ENCODE measurements at regions not wholly inside any gene's neighbourhood (a gene's known extent, or its start where the extent isn't known, plus 50 kb on each side); places are given as distances from the start of the nearest gene placed in this dataset.
A peak's percentile ranks its signal among the peaks of the same experiment; 100 is the strongest.

DNA sequence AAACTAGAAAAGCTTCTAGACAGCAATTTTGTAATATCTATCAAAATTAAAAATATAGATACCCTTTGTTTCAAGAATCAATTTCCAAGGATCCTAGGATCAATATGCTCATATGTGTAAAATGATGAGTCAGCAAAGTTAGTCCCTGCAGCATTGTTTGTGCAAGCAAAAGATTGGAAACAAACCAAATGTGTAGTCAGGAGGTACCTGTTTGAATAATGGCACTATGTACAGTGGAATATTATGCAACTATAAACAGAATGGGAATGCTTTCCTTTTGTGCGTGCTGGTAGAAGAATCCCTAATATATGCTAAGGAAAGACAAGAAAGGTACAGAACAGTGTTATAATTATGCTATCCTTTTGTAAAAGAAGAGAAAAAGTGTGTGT, 58.5 kb upstream of the PJA2 start:
- no peak overlapping the region for H3K9ac ChIP-seq (ENCODE audit: low read length)
- H4K20me1 ChIP-seq (ENCODE audit: low read depth, low read length): no peaks in the 10 kb centered on the region
- no peaks in the 10 kb centered on the region for H3F3A ChIP-seq (ENCODE audit: insufficient read depth)
- no peak overlapping the region for H3K27ac ChIP-seq (ENCODE audit: low read depth, low read length)
- peak overlapping the region; percentile 32 for H3K4me2 ChIP-seq (ENCODE audit: low read depth, low read length, poor library complexity, severe bottlenecking)
- no peaks in the 10 kb centered on the region for H3K36me3 ChIP-seq (ENCODE audit: low read length)
- H3K27me3 ChIP-seq (ENCODE audit: low read length): no peaks in the 10 kb centered on the region
- TF ChIP-seq EZH2phosphoT487 (conservative IDR thresholded peaks at IDR 0.05; ENCODE audit: low read length): no peak
- H3K9me2 ChIP-seq (replicated peaks; ENCODE audit: insufficient read depth, low read length): no peaks in the 10 kb centered on the region
- H3K4me3 ChIP-seq (ENCODE audit: insufficient read depth, low read length, poor library complexity, severe bottlenecking): no peak overlapping the region
- no peaks in the 10 kb centered on the region for H3K79me2 ChIP-seq (ENCODE audit: insufficient read depth, low read length)
- H2AFZ ChIP-seq (ENCODE audit: low read depth, low read length, severe bottlenecking): no peak overlapping the region
- H3K9me3 ChIP-seq (ENCODE audit: insufficient read depth, low read length): no peaks in the 10 kb centered on the region

DNA sequence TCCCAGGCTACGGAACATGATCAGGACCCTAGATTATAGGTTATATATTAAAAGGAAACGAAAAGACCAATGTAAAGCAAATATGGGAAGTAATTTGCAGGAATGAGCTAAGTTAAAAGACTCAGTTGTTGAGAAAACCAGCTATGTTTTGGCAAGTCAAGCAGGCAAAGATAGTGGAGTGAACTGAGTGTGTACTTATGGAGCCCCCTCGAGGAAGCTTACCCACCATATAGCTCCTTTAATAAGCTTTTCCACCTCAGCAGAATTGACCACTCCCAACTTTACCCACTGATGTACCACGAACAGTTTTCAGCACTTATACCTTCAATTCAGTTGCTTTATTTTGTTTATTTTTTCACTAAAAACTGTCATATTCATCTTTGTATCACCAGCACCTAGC, 57.3 kb upstream of the PJA2 start:
- Histone ChIP-seq H3K27ac (ENCODE audit: low read depth, low read length) (no peak overlapping the region), H2AFZ (ENCODE audit: low read depth, low read length, severe bottlenecking) (peak overlapping the region; percentile 15), H3K9me3 (ENCODE audit: insufficient read depth, low read length) (no peaks in the 10 kb centered on the region)

More for the DNA sequence above, 57.3 kb upstream of the PJA2 start:
- TF ChIP-seq EZH2phosphoT487 (conservative IDR thresholded peaks at IDR 0.05; ENCODE audit: low read length): no peak
- TF ChIP-seq, protein P1, sequence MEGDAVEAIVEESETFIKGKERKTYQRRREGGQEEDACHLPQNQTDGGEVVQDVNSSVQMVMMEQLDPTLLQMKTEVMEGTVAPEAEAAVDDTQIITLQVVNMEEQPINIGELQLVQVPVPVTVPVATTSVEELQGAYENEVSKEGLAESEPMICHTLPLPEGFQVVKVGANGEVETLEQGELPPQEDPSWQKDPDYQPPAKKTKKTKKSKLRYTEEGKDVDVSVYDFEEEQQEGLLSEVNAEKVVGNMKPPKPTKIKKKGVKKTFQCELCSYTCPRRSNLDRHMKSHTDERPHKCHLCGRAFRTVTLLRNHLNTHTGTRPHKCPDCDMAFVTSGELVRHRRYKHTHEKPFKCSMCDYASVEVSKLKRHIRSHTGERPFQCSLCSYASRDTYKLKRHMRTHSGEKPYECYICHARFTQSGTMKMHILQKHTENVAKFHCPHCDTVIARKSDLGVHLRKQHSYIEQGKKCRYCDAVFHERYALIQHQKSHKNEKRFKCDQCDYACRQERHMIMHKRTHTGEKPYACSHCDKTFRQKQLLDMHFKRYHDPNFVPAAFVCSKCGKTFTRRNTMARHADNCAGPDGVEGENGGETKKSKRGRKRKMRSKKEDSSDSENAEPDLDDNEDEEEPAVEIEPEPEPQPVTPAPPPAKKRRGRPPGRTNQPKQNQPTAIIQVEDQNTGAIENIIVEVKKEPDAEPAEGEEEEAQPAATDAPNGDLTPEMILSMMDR (IDR thresholded peaks at IDR 0.05; ENCODE audit: insufficient read depth, low read length, poor library complexity, severe bottlenecking): no peak
- no peaks in the 10 kb centered on the region for H3K9me2 ChIP-seq (replicated peaks; ENCODE audit: insufficient read depth, low read length)
- no peaks in the 10 kb centered on the region for H3F3A ChIP-seq (ENCODE audit: insufficient read depth)
- no peaks in the 10 kb centered on the region for H3K27me3 ChIP-seq (ENCODE audit: low read length)
- H3K79me2 ChIP-seq (ENCODE audit: insufficient read depth, low read length): no peaks in the 10 kb centered on the region
- no peaks in the 10 kb centered on the region for H4K20me1 ChIP-seq (ENCODE audit: low read depth, low read length)
- H3K9ac ChIP-seq (ENCODE audit: low read length): no peak overlapping the region
- H3K36me3 ChIP-seq (ENCODE audit: low read length): no peaks in the 10 kb centered on the region
- no peak overlapping the region for H3K4me3 ChIP-seq (ENCODE audit: insufficient read depth, low read length, poor library complexity, severe bottlenecking)
- H3K4me2 ChIP-seq (ENCODE audit: low read depth, low read length, poor library complexity, severe bottlenecking): no peak overlapping the region

Measured in SU-DHL-6 (cell line).